Neural cell (in vitro differentiated cells): ENCODE measurements at regions not wholly inside any gene's neighbourhood (a gene's known extent, or its start where the extent isn't known, plus 50 kb on each side); places are given as distances from the start of the nearest gene placed in this dataset.

Experiments
- H2AFZ ChIP-seq: fragments of 200-600, 300-800 bp; sonication (generic), shearing (Covaris generic); 2 replicates; pipeline ENCODE4 v1.6.0; 2014; ENCODE audit warnings: low read depth, mild to moderate bottlenecking, antibody characterized with exemption, low read length, moderate library complexity
- H3F3A ChIP-seq: fragments of 200-600 bp; shearing (Covaris generic); 2 replicates; pipeline ENCODE4 v1.6.1; 2016; ENCODE audit warnings: mild to moderate bottlenecking, moderate library complexity, mixed read lengths, antibody characterized with exemption, low read length; ENCODE audit not compliant: insufficient read depth, poor library complexity, severe bottlenecking
- H3K27ac ChIP-seq: fragments of 200-600, 300-800 bp; sonication (generic), shearing (Covaris generic); 2 replicates; pipeline ENCODE4 v1.5.1; 2014; ENCODE audit warnings: mild to moderate bottlenecking, low read length, moderate library complexity
- H3K27me3 ChIP-seq: fragments of 300-800, 200-600 bp; sonication (generic), shearing (Covaris generic); 2 replicates; pipeline ENCODE4 v1.6.0; 2014; ENCODE audit warnings: mild to moderate bottlenecking, low read depth, low read length, moderate library complexity; ENCODE audit not compliant: insufficient read depth
- H3K36me3 ChIP-seq: fragments of 300-800, 200-600 bp; sonication (generic), shearing (Covaris generic); 2 replicates; pipeline ENCODE4 v1.5.1; 2014; ENCODE audit warnings: mild to moderate bottlenecking, antibody characterized with exemption, low read length, moderate library complexity; ENCODE audit not compliant: insufficient read depth
- H3K4me2 ChIP-seq: fragments of 300-800, 200-600 bp; sonication (generic), shearing (Covaris generic); 2 replicates; pipeline ENCODE4 v1.6.0; 2014; ENCODE audit warnings: mild to moderate bottlenecking, low read length
- H3K4me3 ChIP-seq: fragments of 300-800, 200-600 bp; sonication (generic), shearing (Covaris generic); 2 replicates; pipeline ENCODE4 v1.5.1; 2014; ENCODE audit warnings: mild to moderate bottlenecking, low read length, moderate library complexity
- H3K79me2 ChIP-seq: fragments of 200-600 bp; shearing (Covaris generic); replicated peaks from 2 replicates; pipeline ENCODE4 v1.6.0; 2014; ENCODE audit warnings: mild to moderate bottlenecking, low read length, moderate library complexity; ENCODE audit not compliant: insufficient read depth
- H3K9ac ChIP-seq: fragments of 300-800, 200-600 bp; sonication (generic), shearing (Covaris generic); 2 replicates; pipeline ENCODE4 v1.6.1; 2016; ENCODE audit warnings: mild to moderate bottlenecking, low read length, mixed read lengths
- H3K9me2 ChIP-seq: fragments of 200-600 bp; shearing (Covaris generic); 2 replicates; pipeline ENCODE4 v1.6.1; 2016; ENCODE audit warnings: mild to moderate bottlenecking, low read length, mixed read lengths; ENCODE audit not compliant: insufficient read depth
- H3K9me3 ChIP-seq: fragments of 200-600, 300-800 bp; sonication (generic), shearing (Covaris generic); 2 replicates; pipeline ENCODE4 v1.6.1; 2016; ENCODE audit warnings: mild to moderate bottlenecking, mixed run types, low read length, moderate library complexity, mixed read lengths
- H4K20me1 ChIP-seq: fragments of 200-600 bp; shearing (Covaris generic); 2 replicates; pipeline ENCODE4 v1.6.1; 2016; ENCODE audit warnings: mild to moderate bottlenecking, mixed run types; ENCODE audit not compliant: insufficient read depth
- CTCF ChIP-seq: fragments of 450-650 bp; IDR thresholded peaks from 2 replicates; pipeline ENCODE4 v1.5.1; 2014; ENCODE audit warnings: antibody characterized with exemption, mild to moderate bottlenecking, moderate library complexity; ENCODE audit not compliant: poor library complexity, severe bottlenecking
- EP300 ChIP-seq: fragments of 450-650 bp; conservative IDR thresholded peaks from 2 replicates; pipeline ENCODE4 v1.6.1; 2014; ENCODE audit warnings: antibody characterized with exemption, mild to moderate bottlenecking, moderate library complexity; ENCODE audit not compliant: poor library complexity, severe bottlenecking
- EZH2 ChIP-seq: fragments of 200-600, 300-800 bp; shearing (Covaris generic), sonication (generic); IDR thresholded peaks from 2 replicates; pipeline ENCODE4 v1.6.1; 2014; ENCODE audit warnings: antibody characterized with exemption, low read length, borderline replicate concordance, mild to moderate bottlenecking; ENCODE audit not compliant: insufficient read depth, poor library complexity, severe bottlenecking
- MXI1 ChIP-seq: fragments of 450-650 bp; conservative IDR thresholded peaks from 2 replicates; pipeline ENCODE4 v1.6.1; 2014; ENCODE audit warnings: antibody characterized with exemption, mild to moderate bottlenecking; ENCODE audit not compliant: poor library complexity, severe bottlenecking
- POLR2AphosphoS5 ChIP-seq: IDR thresholded peaks from 2 replicates; pipeline ENCODE4 v1.6.1; 2012
- RAD21 ChIP-seq: fragments of 450-650 bp; conservative IDR thresholded peaks from 2 replicates; pipeline ENCODE4 v1.6.1; 2014; ENCODE audit warnings: antibody characterized with exemption, mild to moderate bottlenecking, moderate library complexity
- REST ChIP-seq: IDR thresholded peaks from 2 replicates; pipeline ENCODE4 v1.6.1; 2012; ENCODE audit warnings: borderline replicate concordance
- SMC3 ChIP-seq: fragments of 450-650 bp; conservative IDR thresholded peaks from 2 replicates; pipeline ENCODE4 v1.6.1; 2014; ENCODE audit warnings: antibody characterized with exemption, mild to moderate bottlenecking, moderate library complexity; ENCODE audit not compliant: poor library complexity
- TAF1 ChIP-seq: IDR thresholded peaks from 2 replicates; pipeline ENCODE4 v1.6.1; 2012; ENCODE audit warnings: low read depth

GRCh38 chr13:89749888-89750287, 1597.6 kb upstream of the MIR17HG start:
- H3K4me3 ChIP-seq, result no peak overlapping the region
- no peaks in the 10 kb centered on the region for H3F3A ChIP-seq
- no peaks in the 10 kb centered on the region for H3K27me3 ChIP-seq
- H3K9me2 ChIP-seq, result no peaks in the 10 kb centered on the region
- TF ChIP-seq EP300, result no peak
- TF ChIP-seq MXI1, result no peak
- no peak for TF ChIP-seq SMC3
- TF ChIP-seq RAD21, result no peak
- no peak for TF ChIP-seq TAF1
- TF ChIP-seq REST, result no peak
- TF ChIP-seq POLR2AphosphoS5, result no peak
- TF ChIP-seq EZH2, result no peak
- no peak for TF ChIP-seq CTCF
- no peak overlapping the region for H2AFZ ChIP-seq
- no peak overlapping the region for H3K9ac ChIP-seq
- H3K36me3 ChIP-seq, result no peaks in the 10 kb centered on the region
- H3K4me2 ChIP-seq, result no peak overlapping the region
- no peaks in the 10 kb centered on the region for H3K79me2 ChIP-seq
- no peaks in the 10 kb centered on the region for H3K9me3 ChIP-seq
- H4K20me1 ChIP-seq, result no peaks in the 10 kb centered on the region
- no peak overlapping the region for H3K27ac ChIP-seq

GRCh38 chr13:89750371-89750770, 1597.1 kb upstream of the MIR17HG start:
- Histone ChIP-seq H4K20me1 (no peaks in the 10 kb centered on the region), H3K4me3 (no peak overlapping the region), H3K9me3 (no peaks in the 10 kb centered on the region), H3K36me3 (no peaks in the 10 kb centered on the region), H3K9me2 (no peaks in the 10 kb centered on the region), H3K9ac (no peak overlapping the region), H3K79me2 (no peaks in the 10 kb centered on the region), H3K27me3 (no peaks in the 10 kb centered on the region), H2AFZ (no peak overlapping the region), H3K27ac (peak overlapping the region; percentile 38), H3F3A (no peaks in the 10 kb centered on the region), H3K4me2 (no peak overlapping the region)
- TF ChIP-seq SMC3 (no peak), RAD21 (no peak), CTCF (no peak), EZH2 (no peak), REST (no peak), TAF1 (no peak), MXI1 (no peak), EP300 (no peak), POLR2AphosphoS5 (no peak)
